Endodermal cell (in vitro differentiated cells): ENCODE measurements at regions not wholly inside any gene's neighbourhood (a gene's known extent, or its start where the extent isn't known, plus 50 kb on each side); places are given as distances from the start of the nearest gene placed in this dataset.

Source experiments
- DNase-seq: peaks from one replicate; pipeline ENCODE4 v3.0.0-alpha.2; 2017
- H3K27ac ChIP-seq: 2 replicates; pipeline ENCODE4 v1.5.1; 2013; ENCODE audit warnings: mild to moderate bottlenecking, low read depth, low read length, moderate library complexity
- H3K27me3 ChIP-seq: 2 replicates; pipeline ENCODE4 v1.6.1; 2013; ENCODE audit warnings: mild to moderate bottlenecking, low read length, moderate library complexity; ENCODE audit not compliant: insufficient read depth, control insufficient read depth, poor library complexity, severe bottlenecking
- H3K36me3 ChIP-seq: 2 replicates; pipeline ENCODE4 v1.7.0; 2013; ENCODE audit warnings: mild to moderate bottlenecking, low read length, moderate library complexity; ENCODE audit not compliant: control insufficient read depth, insufficient read depth
- H3K4me1 ChIP-seq: one replicate; pipeline ENCODE4 v1.7.0; 2013; ENCODE audit warnings: low read length; ENCODE audit not compliant: control insufficient read depth, insufficient read depth
- H3K4me3 ChIP-seq: 2 replicates; pipeline ENCODE4 v1.5.1; 2013; ENCODE audit warnings: mild to moderate bottlenecking, low read length, moderate library complexity
- H3K9ac ChIP-seq: 2 replicates; pipeline ENCODE4 v1.6.1; 2013; ENCODE audit warnings: mild to moderate bottlenecking, low read length, moderate library complexity; ENCODE audit not compliant: poor library complexity, severe bottlenecking; ENCODE audit errors: extremely low read depth
- H3K9me3 ChIP-seq: 2 replicates; pipeline ENCODE4 v1.6.1; 2013; ENCODE audit warnings: mild to moderate bottlenecking, low read length, moderate library complexity; ENCODE audit not compliant: control insufficient read depth
- H3K27ac Mint-ChIP-seq: 2 replicates; pipeline ENCODE4 v1.8.0; 2020; ENCODE audit warnings: mixed read lengths
- H3K27me3 Mint-ChIP-seq: 2 replicates; pipeline ENCODE4 v1.8.0; 2021; ENCODE audit warnings: mild to moderate bottlenecking, mixed read lengths; ENCODE audit not compliant: insufficient read depth
- H3K36me3 Mint-ChIP-seq: 2 replicates; pipeline ENCODE4 v1.8.0; 2020; ENCODE audit warnings: low read depth, mixed read lengths
- H3K4me1 Mint-ChIP-seq: 2 replicates; pipeline ENCODE4 v1.8.0; 2020; ENCODE audit warnings: mixed read lengths
- H3K4me3 Mint-ChIP-seq: 2 replicates; pipeline ENCODE4 v1.8.0; 2020; ENCODE audit warnings: mild to moderate bottlenecking, moderate library complexity, mixed read lengths
- H3K9me3 Mint-ChIP-seq: 2 replicates; pipeline ENCODE4 v1.8.0; 2020; ENCODE audit warnings: mild to moderate bottlenecking, mixed read lengths
- WGBS, 2 experiments: methylation state at CpG; one replicate each; pipeline versions ENCODE4 v1.1.5 to v1.1.7; 2013; ENCODE audit warnings: missing lambda C conversion rate in 2 of 2, mixed read lengths in 1 of 2; ENCODE audit not compliant: insufficient coverage in 1 of 2, insufficient read length in 1 of 2; 5-methylcytosine and 5-hydroxymethylcytosine counted together
- TF ChIP-seq, protein P1 (sequence below): fragments of 200-600 bp; sonication (generic); conservative IDR thresholded peaks from 2 replicates; pipeline ENCODE4 v1.5.0; 2021; ENCODE audit warnings: antibody characterized with exemption, mild to moderate bottlenecking

DNA sequence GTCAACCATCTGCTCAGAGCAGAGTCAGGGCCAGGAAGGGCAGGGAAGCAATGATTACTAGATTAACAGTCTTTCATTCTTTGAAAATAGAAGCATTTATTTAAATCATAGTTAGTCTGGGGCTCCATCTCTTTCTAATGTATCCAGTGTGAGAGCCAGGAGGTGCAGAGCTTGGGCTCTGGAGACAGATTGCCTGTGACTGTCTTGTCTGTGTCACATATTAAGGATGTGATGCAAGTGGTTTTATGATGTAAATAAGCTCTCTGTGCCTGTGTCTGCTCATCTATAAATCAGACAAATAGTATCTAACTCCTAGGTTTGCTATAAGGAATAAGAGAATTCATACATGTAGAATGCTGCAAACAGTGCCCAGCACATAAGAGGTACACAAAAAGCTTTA lies 104.9 kb upstream of the TANK start:
- no peaks in the 10 kb centered on the region for H3K36me3 Mint-ChIP-seq
- no peak for DNase-seq
- Histone ChIP-seq H3K9me3 (peaks cover 7% of the 10 kb centered on the region), H3K9ac (no peak overlapping the region), H3K27ac (no peak overlapping the region), H3K27me3 (no peaks in the 10 kb centered on the region), H3K36me3 (no peaks in the 10 kb centered on the region), H3K4me3 (no peak overlapping the region), H3K4me1 (no peaks in the 10 kb centered on the region)
- peaks cover 5% of the 10 kb centered on the region for H3K9me3 Mint-ChIP-seq
- no peaks in the 10 kb centered on the region for H3K4me1 Mint-ChIP-seq
- H3K27ac Mint-ChIP-seq, result no peak overlapping the region
- peaks cover 3% of the 10 kb centered on the region for H3K27me3 Mint-ChIP-seq
- no peak overlapping the region for H3K4me3 Mint-ChIP-seq
- TF ChIP-seq, protein P1, sequence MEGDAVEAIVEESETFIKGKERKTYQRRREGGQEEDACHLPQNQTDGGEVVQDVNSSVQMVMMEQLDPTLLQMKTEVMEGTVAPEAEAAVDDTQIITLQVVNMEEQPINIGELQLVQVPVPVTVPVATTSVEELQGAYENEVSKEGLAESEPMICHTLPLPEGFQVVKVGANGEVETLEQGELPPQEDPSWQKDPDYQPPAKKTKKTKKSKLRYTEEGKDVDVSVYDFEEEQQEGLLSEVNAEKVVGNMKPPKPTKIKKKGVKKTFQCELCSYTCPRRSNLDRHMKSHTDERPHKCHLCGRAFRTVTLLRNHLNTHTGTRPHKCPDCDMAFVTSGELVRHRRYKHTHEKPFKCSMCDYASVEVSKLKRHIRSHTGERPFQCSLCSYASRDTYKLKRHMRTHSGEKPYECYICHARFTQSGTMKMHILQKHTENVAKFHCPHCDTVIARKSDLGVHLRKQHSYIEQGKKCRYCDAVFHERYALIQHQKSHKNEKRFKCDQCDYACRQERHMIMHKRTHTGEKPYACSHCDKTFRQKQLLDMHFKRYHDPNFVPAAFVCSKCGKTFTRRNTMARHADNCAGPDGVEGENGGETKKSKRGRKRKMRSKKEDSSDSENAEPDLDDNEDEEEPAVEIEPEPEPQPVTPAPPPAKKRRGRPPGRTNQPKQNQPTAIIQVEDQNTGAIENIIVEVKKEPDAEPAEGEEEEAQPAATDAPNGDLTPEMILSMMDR, result no peak

DNA sequence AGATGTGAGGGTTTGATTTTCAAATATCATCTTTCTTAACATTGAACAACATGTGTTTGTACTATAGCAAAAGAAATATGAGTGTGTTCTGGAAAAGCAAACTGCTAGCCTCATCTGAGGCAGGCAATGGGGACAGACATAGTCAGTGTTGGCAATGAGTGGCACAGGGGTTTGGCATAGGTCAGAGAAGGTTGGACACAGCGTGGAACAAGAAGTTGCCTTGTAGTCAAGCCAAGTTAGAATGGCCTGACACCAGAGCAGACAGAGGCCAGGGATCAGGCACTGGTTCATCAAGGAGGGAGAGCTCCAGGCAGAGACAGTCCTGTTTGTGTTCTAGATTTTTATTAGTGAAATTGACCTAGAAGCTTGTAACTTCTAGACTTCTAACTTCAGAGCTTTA lies 100.8 kb upstream of the TANK start:
- DNase-seq, result no peak
- Histone ChIP-seq H3K27me3 (no peaks in the 10 kb centered on the region), H3K27ac (no peak overlapping the region), H3K9ac (no peak overlapping the region), H3K9me3 (peaks cover 7% of the 10 kb centered on the region), H3K4me3 (no peak overlapping the region), H3K4me1 (peaks cover 3% of the 10 kb centered on the region), H3K36me3 (no peaks in the 10 kb centered on the region)
- Mint-ChIP-seq H3K36me3 (no peaks in the 10 kb centered on the region), H3K4me1 (peaks cover 17% of the 10 kb centered on the region), H3K9me3 (peaks cover 5% of the 10 kb centered on the region), H3K4me3 (no peak overlapping the region), H3K27ac (no peak overlapping the region), H3K27me3 (no peaks in the 10 kb centered on the region)
- TF ChIP-seq, protein P1, result no peak
- 93% methylated on average over 1 of the region's 1 CpG; no CpG with 5 or more reads in 1 of the 2 experiments for WGBS, 2 experiments

DNA sequence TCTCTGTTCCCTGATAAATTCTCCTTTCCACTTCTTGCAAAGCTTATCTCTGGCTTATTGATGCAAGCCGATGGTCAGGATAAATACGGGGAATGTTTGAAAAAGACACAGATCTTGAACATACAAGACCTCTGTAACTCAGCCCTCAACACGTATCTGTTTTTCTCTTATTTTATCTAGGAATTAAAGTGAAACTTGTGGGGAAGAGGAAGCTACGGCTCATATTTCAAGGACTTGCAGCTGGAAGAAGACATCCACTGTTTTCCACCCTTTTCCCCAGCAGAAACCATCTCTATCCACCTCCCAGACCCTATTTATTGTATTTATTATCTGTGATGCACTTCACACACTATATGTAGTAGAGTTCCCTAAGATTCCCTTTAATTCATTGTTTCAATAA lies 98.4 kb upstream of the TANK start:
- 83 to 93% methylated on average over 1 to 4 of the region's 4 CpGs for WGBS, 2 experiments

More for the DNA sequence above, 98.4 kb upstream of the TANK start:
- no peak overlapping the region for H3K27ac ChIP-seq
- peaks cover 3% of the 10 kb centered on the region for H3K4me1 ChIP-seq
- H3K4me3 ChIP-seq, result no peak overlapping the region
- Mint-ChIP-seq H3K27ac (no peak overlapping the region), H3K27me3 (peaks cover 2% of the 10 kb centered on the region), H3K4me3 (no peak overlapping the region), H3K36me3 (no peaks in the 10 kb centered on the region), H3K4me1 (peaks cover 17% of the 10 kb centered on the region), H3K9me3 (no peaks in the 10 kb centered on the region)
- no peaks in the 10 kb centered on the region for H3K27me3 ChIP-seq
- DNase-seq, result no peak
- H3K9me3 ChIP-seq, result no peaks in the 10 kb centered on the region
- no peak overlapping the region for H3K9ac ChIP-seq
- H3K36me3 ChIP-seq, result no peaks in the 10 kb centered on the region
- TF ChIP-seq, protein P1, result no peak
